Calu3 (cell line): ENCODE measurements at regions not wholly inside any gene's neighbourhood (a gene's known extent, or its start where the extent isn't known, plus 50 kb on each side); places are given as distances from the start of the nearest gene placed in this dataset.

Source experiments
- BruUV-seq: library from RNA; stranded (reverse); fragments of 400-500 nt; replicated peaks from 2 replicates; lab custom pipeline; 2021; lab: Mats Ljungman, UMichigan
- CTCF ChIA-PET: fragments of 300-600 bp; sonication (Branson Sonifier 250); formaldehyde crosslinking; loops from one replicate; lab custom pipeline; 2022; ENCODE audit warnings: antibody characterized with exemption; lab: Charles Lee
- DNase-seq: peaks from one replicate; pipeline ENCODE4 v3.0.0; 2022
- H3K27ac Mint-ChIP-seq: one replicate; pipeline ENCODE4 v1.8.0; 2022; ENCODE audit warnings: mixed read lengths; ENCODE audit not compliant: unreplicated experiment
- H3K27me3 Mint-ChIP-seq: one replicate; pipeline ENCODE4 v1.8.0; 2022; ENCODE audit warnings: mixed read lengths; ENCODE audit not compliant: unreplicated experiment
- H3K36me3 Mint-ChIP-seq: one replicate; pipeline ENCODE4 v1.8.0; 2022; ENCODE audit warnings: mild to moderate bottlenecking, moderate library complexity, mixed read lengths; ENCODE audit not compliant: insufficient read depth, unreplicated experiment
- H3K4me1 Mint-ChIP-seq: one replicate; pipeline ENCODE4 v1.8.0; 2022; ENCODE audit warnings: mild to moderate bottlenecking, low read depth, mixed read lengths; ENCODE audit not compliant: unreplicated experiment
- H3K4me3 Mint-ChIP-seq: one replicate; pipeline ENCODE4 v1.8.0; 2022; ENCODE audit warnings: mild to moderate bottlenecking, low read depth, moderate library complexity, mixed read lengths; ENCODE audit not compliant: unreplicated experiment
- H3K9me3 Mint-ChIP-seq: one replicate; pipeline ENCODE4 v1.8.0; 2022; ENCODE audit warnings: low read depth, mixed read lengths; ENCODE audit not compliant: unreplicated experiment
- CTCF ChIP-seq: fragments of 200-600 bp; IDR thresholded peaks from one replicate; pipeline ENCODE4 v1.8.0; 2022; ENCODE audit warnings: antibody characterized with exemption; ENCODE audit not compliant: unreplicated experiment
- intact Hi-C: fragments of 100-400 bp; cut with micrococcal nuclease; formaldehyde crosslinking; loops from one replicate; pipeline ENCODE4 v1.10.0; 2022; ENCODE audit not compliant: unreplicated experiment

- H3K27ac Mint-ChIP-seq, result no peak overlapping the region
- BruUV-seq, result no TSS peak
- H3K36me3 Mint-ChIP-seq, result no peaks in the 10 kb centered on the region
- no peak for DNase-seq
- H3K4me1 Mint-ChIP-seq, result no peaks in the 10 kb centered on the region
- intact Hi-C loops, result no loop called here
- no peaks in the 10 kb centered on the region for H3K9me3 Mint-ChIP-seq
- no peak overlapping the region for H3K4me3 Mint-ChIP-seq
- TF ChIP-seq CTCF, result no peak
- no peaks in the 10 kb centered on the region for H3K27me3 Mint-ChIP-seq
- CTCF ChIA-PET, result no interaction called here
Measured at GRCh38 chr10:57472823-57473619, 794.7 kb downstream of the IPMK start.

- no peak for TF ChIP-seq CTCF
- Mint-ChIP-seq H3K36me3 (no peaks in the 10 kb centered on the region), H3K9me3 (peaks cover 2% of the 10 kb centered on the region), H3K27me3 (no peaks in the 10 kb centered on the region), H3K27ac (no peak overlapping the region), H3K4me1 (no peaks in the 10 kb centered on the region), H3K4me3 (no peak overlapping the region)
- BruUV-seq, result no TSS peak
- CTCF ChIA-PET, result no interaction called here
- DNase-seq, result no peak
- intact Hi-C loops, result no loop called here
Measured at GRCh38 chr10:57468894-57469432, 798.7 kb downstream of the IPMK start.

- CTCF ChIA-PET, result no interaction called here
- Mint-ChIP-seq H3K27ac (no peak overlapping the region), H3K4me1 (no peaks in the 10 kb centered on the region), H3K9me3 (peaks cover 2% of the 10 kb centered on the region), H3K4me3 (no peak overlapping the region), H3K36me3 (no peaks in the 10 kb centered on the region), H3K27me3 (no peaks in the 10 kb centered on the region)
- no TSS peak for BruUV-seq
- no peak for DNase-seq
- intact Hi-C loops, result no loop called here
- TF ChIP-seq CTCF, result no peak
Measured at GRCh38 chr10:57465155-57465554, 802.5 kb downstream of the IPMK start.

- TF ChIP-seq CTCF, result no peak
- no peaks in the 10 kb centered on the region for H3K27me3 Mint-ChIP-seq
- no peak for DNase-seq
- no peak overlapping the region for H3K27ac Mint-ChIP-seq
- no peaks in the 10 kb centered on the region for H3K4me1 Mint-ChIP-seq
- CTCF ChIA-PET, result no interaction called here
- H3K4me3 Mint-ChIP-seq, result no peak overlapping the region
- no peaks in the 10 kb centered on the region for H3K36me3 Mint-ChIP-seq
- no peaks in the 10 kb centered on the region for H3K9me3 Mint-ChIP-seq
- no TSS peak for BruUV-seq
- intact Hi-C loops, result no loop called here
Measured at GRCh38 chr10:57460540-57460939, 807.2 kb downstream of the IPMK start.
